Endothelial cell of umbilical vein (primary cell): ENCODE measurements at regions not wholly inside any gene's neighbourhood (a gene's known extent, or its start where the extent isn't known, plus 50 kb on each side); places are given as distances from the start of the nearest gene placed in this dataset.

Source experiments
- BruUV-seq: library from RNA; stranded (reverse); fragments of 400-500 nt; replicated peaks from 2 replicates; lab custom pipeline; 2021; lab: Mats Ljungman, UMichigan
- CTCF ChIA-PET: fragments of 300-600, 350-600 bp; sonication (Branson Sonifier 250); formaldehyde crosslinking; loops from one replicate; lab custom pipeline; 2021; ENCODE audit warnings: antibody characterized with exemption, inconsistent platforms; lab: Charles Lee
- POLR2A ChIA-PET: fragments of 300-600, 350-600 bp; sonication (Branson Sonifier 250); formaldehyde crosslinking; loops from one replicate; lab custom pipeline; 2021; ENCODE audit warnings: antibody characterized with exemption, inconsistent platforms; lab: Charles Lee
- DNase-seq: peaks from one replicate; pipeline ENCODE4 v3.0.0-alpha.2; 2011; ENCODE audit warnings: low read depth, low spot score
- FAIRE-seq: peaks from 2 replicates; lab custom pipeline; 2011; peaks lifted over from hg19 to GRCh38; lab: Jason Lieb, UNC
- H2AFZ ChIP-seq: 2 replicates; pipeline ENCODE4 v1.6.0; 2012; ENCODE audit warnings: low read depth, low read length, control low read depth, inconsistent platforms
- H3K27ac ChIP-seq: 2 replicates; pipeline ENCODE4 v1.5.1; 2011; ENCODE audit warnings: low read depth, mild to moderate bottlenecking, control low read depth, low read length, moderate library complexity; ENCODE audit not compliant: insufficient read depth
- H3K27me3 ChIP-seq, 2 experiments: 2 replicates each; pipeline versions ENCODE4 v1.6.0 to v1.6.1; 2011; ENCODE audit warnings: low read length in 2 of 2, mixed read lengths in 1 of 2; ENCODE audit not compliant: control insufficient read depth in 2 of 2, insufficient read depth in 2 of 2
- H3K36me3 ChIP-seq, 2 experiments: 2 replicates in 1 of 2; 3 replicates in 1 of 2; pipeline ENCODE4 v1.5.1; 2011; ENCODE audit warnings: low read length in 2 of 2, mild to moderate bottlenecking in 1 of 2, moderate library complexity in 1 of 2; ENCODE audit not compliant: control insufficient read depth in 2 of 2, insufficient read depth in 2 of 2; ENCODE audit errors: extremely low read depth in 1 of 2
- H3K4me1 ChIP-seq: 3 replicates; pipeline ENCODE4 v1.5.1; 2011; ENCODE audit warnings: mild to moderate bottlenecking, low read length; ENCODE audit not compliant: control insufficient read depth, insufficient read depth; ENCODE audit errors: extremely low read depth
- H3K4me2 ChIP-seq: 2 replicates; pipeline ENCODE4 v1.6.1; 2011; ENCODE audit warnings: low read length, control low read depth, mixed read lengths; ENCODE audit not compliant: insufficient read depth
- H3K4me3 ChIP-seq, 3 experiments: fragments of 200-600 bp in 1 of 3; sonication (generic), shearing (Covaris generic) in 1 of 3; replicated peaks in 1 of 3; 2 replicates each; pipeline ENCODE4 v1.5.1; 2011 to 2016; ENCODE audit warnings: control low read depth in 3 of 3, low read length in 3 of 3, mild to moderate bottlenecking in 2 of 3, inconsistent platforms in 1 of 3, low read depth in 1 of 3, moderate library complexity in 1 of 3; ENCODE audit not compliant: insufficient read depth in 1 of 3
- H3K79me2 ChIP-seq: 2 replicates; pipeline ENCODE4 v1.6.0; 2012; ENCODE audit warnings: low read length, inconsistent platforms; ENCODE audit not compliant: control insufficient read depth, insufficient read depth
- H3K9ac ChIP-seq: replicated peaks from 2 replicates; pipeline ENCODE3; 2011; ENCODE audit warnings: low read length, control low read depth; ENCODE audit not compliant: insufficient read depth; ENCODE audit errors: extremely low read depth
- H3K9me1 ChIP-seq: replicated peaks from 3 replicates; pipeline ENCODE4 v1.6.0; 2011; ENCODE audit warnings: mild to moderate bottlenecking, low read length; ENCODE audit not compliant: control insufficient read depth, insufficient read depth; ENCODE audit errors: extremely low read depth
- H3K9me3 ChIP-seq: replicated peaks from 2 replicates; pipeline ENCODE4 v1.5.1; 2012; ENCODE audit warnings: low read length, inconsistent platforms; ENCODE audit not compliant: control insufficient read depth, insufficient read depth
- H4K20me1 ChIP-seq: replicated peaks from 2 replicates; pipeline ENCODE3; 2011; ENCODE audit warnings: mild to moderate bottlenecking, low read length; ENCODE audit not compliant: control insufficient read depth, insufficient read depth; ENCODE audit errors: extremely low read depth
- CTCF ChIP-seq, 2 donors: IDR thresholded peaks; 1 replicate in 1 of 2; 2 replicates in 1 of 2; pipeline ENCODE4 v1.5.1; 2011; ENCODE audit warnings: low read length in 2 of 2, mild to moderate bottlenecking in 2 of 2, moderate library complexity in 2 of 2, control low read depth in 1 of 2, inconsistent platforms in 1 of 2, low read depth in 1 of 2; ENCODE audit not compliant: insufficient read depth in 1 of 2; ENCODE audit errors: extremely low read depth in 1 of 2
- EZH2 ChIP-seq: IDR thresholded peaks from 2 replicates; pipeline ENCODE4 v1.6.1; 2012; ENCODE audit warnings: borderline replicate concordance, low read depth, mild to moderate bottlenecking, moderate library complexity, low read length, inconsistent platforms; ENCODE audit not compliant: severe bottlenecking
- FOS ChIP-seq: IDR thresholded peaks from 2 replicates; pipeline ENCODE4 v1.6.1; 2011; ENCODE audit warnings: mild to moderate bottlenecking, low read length, moderate library complexity, borderline replicate concordance; ENCODE audit not compliant: insufficient read depth
- GATA2 ChIP-seq: IDR thresholded peaks from 2 replicates; pipeline ENCODE4 v1.7.0; 2011; ENCODE audit warnings: low read depth, mild to moderate bottlenecking, moderate library complexity, mixed read lengths, low read length; ENCODE audit not compliant: insufficient read length, insufficient read depth
- JUN ChIP-seq: IDR thresholded peaks from 2 replicates; pipeline ENCODE4 v1.6.1; 2011; ENCODE audit warnings: borderline replicate concordance, low read depth; ENCODE audit not compliant: insufficient read length, insufficient read depth
- MAX ChIP-seq: IDR thresholded peaks from 2 replicates; pipeline ENCODE4 v1.6.1; 2011; ENCODE audit not compliant: insufficient read depth, insufficient read length
- MYC ChIP-seq: IDR thresholded peaks from one replicate; pipeline ENCODE4 v1.6.1; 2011; ENCODE audit warnings: mild to moderate bottlenecking, low read depth, low read length
- POLR2A ChIP-seq: IDR thresholded peaks from 2 replicates; pipeline ENCODE4 v1.6.1; 2012; ENCODE audit warnings: low read depth, mild to moderate bottlenecking, control low read depth, low read length
- POLR2AphosphoS5 ChIP-seq: IDR thresholded peaks from 2 replicates; pipeline ENCODE4 v1.6.1; 2012; ENCODE audit warnings: low read depth, mild to moderate bottlenecking, control low read depth, low read length, moderate library complexity; ENCODE audit not compliant: insufficient read depth
- dilution Hi-C: fragments of 300-500 bp; cut with MboI; formaldehyde crosslinking; loops from one replicate; pipeline ENCODE4 v1.15.0; 2019; ENCODE audit warnings: low sequenced_read_pairs; ENCODE audit not compliant: extremely low pct_ligation_motif_present
- intact Hi-C: fragments of 100-400 bp; cut with micrococcal nuclease; formaldehyde crosslinking; loops from one replicate; pipeline ENCODE4 v1.10.0; 2022

GRCh38 chr18:73315381-73315780 is 447.6 kb upstream of the NETO1 start:
- dilution Hi-C loops: no loop called here
- intact Hi-C loops: no loop called here
- no peaks in the 10 kb centered on the region for H3K27me3 ChIP-seq
- H3K27ac ChIP-seq: no peak overlapping the region
- H3K4me2 ChIP-seq: no peak overlapping the region
- no TSS peak for BruUV-seq
- H3K4me3 ChIP-seq: no peak overlapping the region
- H2AFZ ChIP-seq: no peak overlapping the region
- no peak for TF ChIP-seq FOS
- no peak for TF ChIP-seq MAX
- TF ChIP-seq EZH2: no peak
- TF ChIP-seq GATA2: no peak
- TF ChIP-seq CTCF (IDR thresholded peaks at IDR 0.05; ENCODE audit: extremely low read depth in 1 of 2, insufficient read depth in 1 of 2, low read depth in 1 of 2, low read length in 2 of 2): no peak
- no peak for TF ChIP-seq POLR2A
- no peak for TF ChIP-seq POLR2AphosphoS5
- no peak for TF ChIP-seq MYC
- no peak for TF ChIP-seq JUN
- no peaks in the 10 kb centered on the region for H3K79me2 ChIP-seq
- H4K20me1 ChIP-seq: no peaks in the 10 kb centered on the region
- CTCF ChIA-PET: no interaction called here
- POLR2A ChIA-PET: no interaction called here
- no peaks in the 10 kb centered on the region for H3K36me3 ChIP-seq
- no peaks in the 10 kb centered on the region for H3K9me1 ChIP-seq
- FAIRE-seq (no peak), DNase-seq (no peak)
- no peaks in the 10 kb centered on the region for H3K4me1 ChIP-seq
- no peak overlapping the region for H3K9ac ChIP-seq
- H3K9me3 ChIP-seq: peaks cover 3% of the 10 kb centered on the region
